Neuronal stem cell (in vitro differentiated cells): ENCODE measurements at regions not wholly inside any gene's neighbourhood (a gene's known extent, or its start where the extent isn't known, plus 50 kb on each side); places are given as distances from the start of the nearest gene placed in this dataset.

Experiments
- DNase-seq: peaks from one replicate; pipeline ENCODE4 v3.0.0-alpha.2; 2013; ENCODE audit warnings: low spot score
- H2AFZ ChIP-seq: one replicate; pipeline ENCODE4 v1.6.1; 2013; ENCODE audit warnings: mild to moderate bottlenecking, low read length, inconsistent platforms
- H2AK5ac ChIP-seq: 2 replicates; pipeline ENCODE4 v1.6.1; 2013; ENCODE audit warnings: low read depth, mild to moderate bottlenecking, inconsistent platforms, low read length, moderate library complexity, mixed read lengths
- H2BK120ac ChIP-seq: 2 replicates; pipeline ENCODE4 v1.6.1; 2013; ENCODE audit warnings: low read depth, mild to moderate bottlenecking, inconsistent platforms, low read length, moderate library complexity, mixed read lengths
- H2BK12ac ChIP-seq: one replicate; pipeline ENCODE4 v1.6.1; 2013; ENCODE audit warnings: low read length, inconsistent platforms
- H2BK15ac ChIP-seq: 2 replicates; pipeline ENCODE4 v1.6.1; 2013; ENCODE audit warnings: mild to moderate bottlenecking, low read length, inconsistent platforms, mixed read lengths
- H2BK5ac ChIP-seq: one replicate; pipeline ENCODE4 v1.6.1; 2013; ENCODE audit warnings: inconsistent platforms, mild to moderate bottlenecking, low read length, moderate library complexity
- H3K14ac ChIP-seq: one replicate; pipeline ENCODE4 v1.6.1; 2013; ENCODE audit warnings: low read length, inconsistent platforms
- H3K18ac ChIP-seq: 2 replicates; pipeline ENCODE4 v1.6.1; 2013; ENCODE audit warnings: low read length, inconsistent platforms
- H3K23ac ChIP-seq: 2 replicates; pipeline ENCODE4 v1.6.1; 2013; ENCODE audit warnings: low read depth, mild to moderate bottlenecking, mixed read lengths, low read length, inconsistent platforms; ENCODE audit not compliant: poor library complexity
- H3K27ac ChIP-seq: replicated peaks from 3 replicates; pipeline ENCODE4 v1.5.1; 2013; ENCODE audit warnings: low read length, inconsistent platforms
- H3K27me3 ChIP-seq, 3 experiments: 2 replicates each; pipeline ENCODE4 v1.6.1; 2013; ENCODE audit warnings: low read length in 3 of 3, mild to moderate bottlenecking in 2 of 3, inconsistent platforms in 1 of 3, low read depth in 1 of 3, mixed read lengths in 1 of 3, moderate library complexity in 1 of 3; ENCODE audit not compliant: control insufficient read depth in 3 of 3, insufficient read depth in 3 of 3
- H3K36me3 ChIP-seq, 2 donors: replicated peaks in 1 of 2; 2 replicates each; pipeline ENCODE4 v1.6.1; 2013; ENCODE audit warnings: low read length in 2 of 2; ENCODE audit not compliant: control insufficient read depth in 2 of 2, insufficient read depth in 2 of 2
- H3K4ac ChIP-seq: 2 replicates; pipeline ENCODE4 v1.6.1; 2013; ENCODE audit warnings: inconsistent platforms, mild to moderate bottlenecking, low read length, moderate library complexity
- H3K4me1 ChIP-seq, 2 donors: 1 replicate in 1 of 2; 2 replicates in 1 of 2; pipeline ENCODE4 v1.6.1; 2013; ENCODE audit warnings: low read length in 2 of 2, low read depth in 1 of 2; ENCODE audit not compliant: control insufficient read depth in 2 of 2, insufficient read depth in 1 of 2
- H3K4me2 ChIP-seq: one replicate; pipeline ENCODE4 v1.6.1; 2013; ENCODE audit warnings: mild to moderate bottlenecking, low read length, inconsistent platforms; ENCODE audit not compliant: insufficient read depth, poor library complexity, severe bottlenecking
- H3K4me3 ChIP-seq, 2 donors: 2 replicates each; pipeline ENCODE4 v1.5.1; 2013; ENCODE audit warnings: low read length in 2 of 2, mild to moderate bottlenecking in 2 of 2, inconsistent platforms in 1 of 2, moderate library complexity in 1 of 2
- H3K79me1 ChIP-seq: one replicate; pipeline ENCODE4 v1.6.1; 2013; ENCODE audit warnings: low read depth, mild to moderate bottlenecking, inconsistent platforms, low read length, moderate library complexity
- H3K9ac ChIP-seq: one replicate; pipeline ENCODE4 v1.6.1; 2013; ENCODE audit warnings: mild to moderate bottlenecking, low read depth, low read length, inconsistent platforms; ENCODE audit not compliant: poor library complexity
- H3K9me3 ChIP-seq, 2 donors: replicated peaks in 1 of 2; 2 replicates each; pipeline versions ENCODE3 to v1.6.1; 2013; ENCODE audit warnings: low read length in 2 of 2, mild to moderate bottlenecking in 2 of 2, inconsistent platforms in 1 of 2, low read depth in 1 of 2, mixed read lengths in 1 of 2, moderate library complexity in 1 of 2; ENCODE audit not compliant: control insufficient read depth in 2 of 2, insufficient read depth in 1 of 2
- H4K8ac ChIP-seq: one replicate; pipeline ENCODE4 v1.6.1; 2013; ENCODE audit warnings: low read depth, mild to moderate bottlenecking, inconsistent platforms, low read length, moderate library complexity
- H4K91ac ChIP-seq: one replicate; pipeline ENCODE4 v1.6.1; 2013; ENCODE audit warnings: low read length, low read depth, mild to moderate bottlenecking, inconsistent platforms; ENCODE audit not compliant: poor library complexity
- WGBS, 2 donors: extraction: QIAGEN DNeasy Blood & Tissue Kit; methylation state at CpG; one replicate each; pipeline ENCODE4 v1.1.7; 2013; ENCODE audit warnings: missing lambda C conversion rate in 2 of 2, mixed read lengths in 1 of 2; ENCODE audit not compliant: insufficient read length in 2 of 2, insufficient replicate concordance in 1 of 2; ENCODE audit errors: extremely low coverage in 2 of 2; 5-methylcytosine and 5-hydroxymethylcytosine counted together

GRCh38 chr9:10858817-10859216 lies 246.0 kb upstream of the PTPRD start:
- no peaks in the 10 kb centered on the region for H3K4me1 ChIP-seq
- H3K27me3 ChIP-seq, result no peaks in the 10 kb centered on the region
- H2BK12ac ChIP-seq, result no peak overlapping the region
- no peak overlapping the region for H2BK5ac ChIP-seq
- no peak overlapping the region for H4K91ac ChIP-seq
- no peak overlapping the region for H3K4me2 ChIP-seq
- no peak overlapping the region for H3K4me3 ChIP-seq
- H3K18ac ChIP-seq, result no peak overlapping the region
- no peak overlapping the region for H2BK120ac ChIP-seq
- no peak overlapping the region for H3K23ac ChIP-seq
- no peaks in the 10 kb centered on the region for H3K79me1 ChIP-seq
- H3K36me3 ChIP-seq, result no peaks in the 10 kb centered on the region
- H3K9ac ChIP-seq, result no peak overlapping the region
- no CpG with 5 or more reads among the region's 1 CpG for WGBS, 2 donors
- H3K14ac ChIP-seq, result no peak overlapping the region
- H2AFZ ChIP-seq, result no peak overlapping the region
- no peak overlapping the region for H2BK15ac ChIP-seq
- no peak for DNase-seq
- H2AK5ac ChIP-seq, result no peak overlapping the region
- no peak overlapping the region for H3K4ac ChIP-seq
- no peaks in the 10 kb centered on the region for H3K9me3 ChIP-seq
- no peak overlapping the region for H4K8ac ChIP-seq
- H3K27ac ChIP-seq, result no peak overlapping the region

- H2BK5ac ChIP-seq, result no peak overlapping the region
- WGBS, 2 donors, result no CpG with 5 or more reads among the region's 2 CpGs
- H3K18ac ChIP-seq, result no peak overlapping the region
- no peak overlapping the region for H3K27ac ChIP-seq
- H3K79me1 ChIP-seq, result no peaks in the 10 kb centered on the region
- no peak overlapping the region for H2BK12ac ChIP-seq
- H3K9ac ChIP-seq, result no peak overlapping the region
- H3K23ac ChIP-seq, result no peak overlapping the region
- H3K9me3 ChIP-seq, result no peaks in the 10 kb centered on the region
- no peaks in the 10 kb centered on the region for H3K4me1 ChIP-seq
- H4K8ac ChIP-seq, result no peak overlapping the region
- no peak overlapping the region for H3K14ac ChIP-seq
- no peak overlapping the region for H4K91ac ChIP-seq
- H3K36me3 ChIP-seq, result no peaks in the 10 kb centered on the region
- H3K4ac ChIP-seq, result no peak overlapping the region
- no peak overlapping the region for H2AFZ ChIP-seq
- H3K4me3 ChIP-seq, result no peak overlapping the region
- no peaks in the 10 kb centered on the region for H3K27me3 ChIP-seq
- DNase-seq, result no peak
- H3K4me2 ChIP-seq, result no peak overlapping the region
- H2BK15ac ChIP-seq, result no peak overlapping the region
- no peak overlapping the region for H2BK120ac ChIP-seq
- H2AK5ac ChIP-seq, result no peak overlapping the region
These were observed 250.7 kb upstream of the PTPRD start for GRCh38 chr9:10863476-10863875.

GRCh38 chr9:10867194-10867593 lies 254.4 kb upstream of the PTPRD start:
- H2AFZ ChIP-seq, result no peak overlapping the region
- H3K4me2 ChIP-seq, result no peak overlapping the region
- no peaks in the 10 kb centered on the region for H3K4me1 ChIP-seq
- DNase-seq, result no peak
- no peak overlapping the region for H2BK15ac ChIP-seq
- H3K27me3 ChIP-seq, result no peaks in the 10 kb centered on the region
- no peaks in the 10 kb centered on the region for H3K9me3 ChIP-seq
- no peak overlapping the region for H3K23ac ChIP-seq
- no peaks in the 10 kb centered on the region for H3K36me3 ChIP-seq
- no peak overlapping the region for H3K4ac ChIP-seq
- H4K91ac ChIP-seq, result no peak overlapping the region
- no peak overlapping the region for H4K8ac ChIP-seq
- H2BK120ac ChIP-seq, result no peak overlapping the region
- H3K27ac ChIP-seq, result no peak overlapping the region
- H3K18ac ChIP-seq, result no peak overlapping the region
- H2AK5ac ChIP-seq, result no peak overlapping the region
- no peak overlapping the region for H3K14ac ChIP-seq
- no peak overlapping the region for H3K4me3 ChIP-seq
- no peak overlapping the region for H2BK5ac ChIP-seq
- no peak overlapping the region for H2BK12ac ChIP-seq
- H3K9ac ChIP-seq, result no peak overlapping the region
- no CpG with 5 or more reads among the region's 2 CpGs for WGBS, 2 donors
- H3K79me1 ChIP-seq, result no peaks in the 10 kb centered on the region

- H2BK120ac ChIP-seq, result no peak overlapping the region
- H3K4ac ChIP-seq, result no peak overlapping the region
- no peaks in the 10 kb centered on the region for H3K27me3 ChIP-seq
- no peaks in the 10 kb centered on the region for H3K36me3 ChIP-seq
- no peak overlapping the region for H2AFZ ChIP-seq
- no peak overlapping the region for H2BK15ac ChIP-seq
- H2BK5ac ChIP-seq, result no peak overlapping the region
- H3K4me2 ChIP-seq, result no peak overlapping the region
- H3K27ac ChIP-seq, result no peak overlapping the region
- H3K18ac ChIP-seq, result no peak overlapping the region
- H2BK12ac ChIP-seq, result no peak overlapping the region
- H2AK5ac ChIP-seq, result no peak overlapping the region
- no peaks in the 10 kb centered on the region for H3K4me1 ChIP-seq
- H3K9me3 ChIP-seq, result no peaks in the 10 kb centered on the region
- no peak overlapping the region for H4K8ac ChIP-seq
- DNase-seq, result no peak
- H3K14ac ChIP-seq, result no peak overlapping the region
- H3K79me1 ChIP-seq, result no peaks in the 10 kb centered on the region
- H4K91ac ChIP-seq, result no peak overlapping the region
- no peak overlapping the region for H3K4me3 ChIP-seq
- no peak overlapping the region for H3K23ac ChIP-seq
- no peak overlapping the region for H3K9ac ChIP-seq
These were observed 256.9 kb upstream of the PTPRD start for GRCh38 chr9:10869687-10870086.
